ENCODE measurements at regions not wholly inside any gene's neighbourhood (a gene's known extent, or its start where the extent isn't known, plus 50 kb on each side); places are given as distances from the start of the nearest gene placed in this dataset.
"Not testable (repeated sequence)": the region's sequence is repeated elsewhere in the genome, so short reads cannot be mapped to it uniquely, and the experiment has no call there.

DNA sequence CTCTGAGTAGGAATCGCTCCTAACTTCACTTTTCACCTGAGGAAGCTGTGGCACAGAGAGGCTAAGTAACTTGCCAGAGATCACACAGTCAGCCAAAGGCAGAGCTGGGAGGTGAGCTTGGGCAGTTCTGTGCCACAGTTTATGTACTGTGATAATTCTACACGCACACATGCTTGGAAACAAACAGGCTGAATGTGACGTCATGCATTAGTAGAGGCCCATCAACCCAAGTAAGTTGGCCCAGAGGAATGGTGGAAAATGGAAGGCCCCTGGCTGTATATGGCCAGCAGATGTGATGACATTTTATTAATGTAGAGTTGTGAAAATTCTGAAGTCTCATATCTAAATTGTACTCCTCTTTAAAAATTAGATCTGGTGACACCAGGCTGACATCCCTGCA lies 394.0 kb downstream of the MIAT start:
- no peak for DNase-seq (ENCODE audit: insufficient read length, low spot score)
- no peak for TF ChIP-seq POLR2A (IDR thresholded peaks at IDR 0.05; ENCODE audit: low read depth, low read length)
- no peak for FAIRE-seq

DNA sequence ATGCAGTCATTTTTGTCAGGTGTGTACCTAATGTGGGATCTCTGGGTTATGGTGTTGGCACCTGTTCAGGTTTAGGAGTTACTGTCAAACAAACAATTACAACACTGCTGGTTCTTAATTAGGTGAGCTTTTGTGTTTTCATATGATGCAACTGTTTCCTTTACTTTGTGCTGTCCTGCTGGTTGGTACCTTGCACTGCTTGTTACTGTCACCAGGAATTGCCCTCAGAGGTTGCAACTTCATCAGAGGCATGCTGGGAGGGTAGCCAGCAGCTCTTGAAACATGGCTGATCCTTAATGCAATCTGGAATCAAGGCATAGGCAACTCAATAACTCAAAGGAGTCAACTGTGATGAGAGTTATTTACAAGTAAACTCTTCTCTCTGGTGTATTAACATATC lies 400.3 kb downstream of the MIAT start:
- TF ChIP-seq POLR2A (IDR thresholded peaks at IDR 0.05; ENCODE audit: low read depth, low read length), result no peak
- DNase-seq (ENCODE audit: insufficient read length, low spot score) (no peak), FAIRE-seq (no peak)

DNA sequence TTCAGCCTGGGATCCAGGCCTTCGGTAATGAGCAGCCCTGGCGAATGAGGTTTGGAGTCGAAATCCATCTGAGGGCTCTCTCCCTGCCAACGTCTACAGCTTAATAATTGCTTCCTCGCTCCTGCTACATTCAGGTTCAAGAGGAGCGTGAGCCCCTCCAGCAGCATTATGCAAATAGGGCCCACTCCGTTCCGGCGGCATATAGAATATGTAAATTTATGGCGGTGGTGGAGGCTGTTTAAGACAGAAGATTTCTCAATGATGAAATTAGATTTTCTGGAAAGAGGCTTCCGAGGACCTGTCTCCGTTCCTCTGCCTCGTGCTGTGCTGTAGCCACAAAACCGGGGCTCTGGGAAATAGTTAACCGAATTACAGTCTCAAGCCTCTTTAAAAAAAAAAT lies 402.8 kb downstream of the MIAT start:
- no peak for DNase-seq (ENCODE audit: insufficient read length, low spot score)
- TF ChIP-seq POLR2A (IDR thresholded peaks at IDR 0.05; ENCODE audit: low read depth, low read length), result no peak
- no peak for FAIRE-seq

DNA sequence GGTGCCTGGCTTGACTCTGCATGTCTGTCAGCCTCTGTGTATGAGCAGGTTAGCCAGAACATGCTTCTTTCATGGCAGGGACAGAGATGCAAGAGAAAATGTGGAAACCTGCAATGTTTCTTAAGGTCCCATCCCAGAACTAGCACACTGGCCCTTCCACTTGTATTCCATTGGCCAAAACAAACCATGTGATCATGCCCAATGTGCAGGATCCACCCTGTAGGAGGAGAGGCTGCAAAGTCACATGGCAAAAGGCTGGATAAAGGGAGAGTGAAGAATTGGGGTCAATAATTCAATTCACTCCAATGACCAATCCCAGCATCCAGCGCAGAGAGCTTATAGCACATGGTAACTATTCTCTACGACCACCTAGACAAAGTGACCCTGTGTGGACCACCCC lies 405.5 kb downstream of the MIAT start:
- no peak for TF ChIP-seq POLR2A (IDR thresholded peaks at IDR 0.05; ENCODE audit: low read depth, low read length)
- no peak for FAIRE-seq
- no peak for DNase-seq (ENCODE audit: insufficient read length, low spot score)

DNA sequence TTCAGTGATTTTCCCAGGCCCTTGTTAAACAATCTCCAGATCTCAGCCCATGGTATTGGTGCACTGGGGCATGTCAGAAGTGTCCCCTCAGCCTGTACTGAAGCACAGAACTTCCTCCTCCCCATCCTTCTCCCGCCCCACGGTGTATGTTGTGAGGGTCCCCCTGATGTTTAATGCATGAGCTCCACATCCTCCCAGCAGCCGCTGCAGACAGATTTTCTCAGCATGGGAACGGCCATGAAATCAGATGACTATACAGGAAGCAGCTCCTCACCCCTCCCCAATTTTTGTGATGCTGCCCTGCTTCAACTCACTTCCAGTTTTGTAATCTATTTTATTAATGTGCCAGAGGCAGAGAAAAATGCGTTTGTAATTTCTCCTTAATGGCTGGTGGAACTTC lies 406.0 kb downstream of the MIAT start:
- no peak for FAIRE-seq
- DNase-seq (ENCODE audit: insufficient read length, low spot score), result no peak
- no peak for TF ChIP-seq POLR2A (IDR thresholded peaks at IDR 0.05; ENCODE audit: low read depth, low read length)

DNA sequence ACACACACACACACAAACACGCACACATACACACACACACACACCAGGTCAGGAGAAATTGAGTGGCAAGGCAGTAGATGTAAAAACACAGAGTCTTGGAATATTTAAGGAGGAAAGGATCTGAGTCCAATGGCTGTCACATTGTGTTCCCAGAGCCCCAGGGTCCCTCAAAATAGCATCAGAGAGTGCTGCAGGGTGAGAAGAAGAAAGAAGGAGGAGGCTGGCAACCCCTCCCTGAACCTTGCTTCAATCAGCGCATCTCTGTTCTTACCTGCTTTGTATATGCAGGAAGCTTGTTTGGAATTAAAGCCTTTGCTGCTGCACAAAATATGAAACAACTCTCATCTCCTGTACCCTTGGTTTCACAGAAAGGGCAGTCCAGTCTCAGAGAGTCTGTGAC lies 406.5 kb downstream of the MIAT start:
- no peak for DNase-seq (ENCODE audit: insufficient read length, low spot score)
- no peak for TF ChIP-seq POLR2A (IDR thresholded peaks at IDR 0.05; ENCODE audit: low read depth, low read length)
- no peak for FAIRE-seq

DNA sequence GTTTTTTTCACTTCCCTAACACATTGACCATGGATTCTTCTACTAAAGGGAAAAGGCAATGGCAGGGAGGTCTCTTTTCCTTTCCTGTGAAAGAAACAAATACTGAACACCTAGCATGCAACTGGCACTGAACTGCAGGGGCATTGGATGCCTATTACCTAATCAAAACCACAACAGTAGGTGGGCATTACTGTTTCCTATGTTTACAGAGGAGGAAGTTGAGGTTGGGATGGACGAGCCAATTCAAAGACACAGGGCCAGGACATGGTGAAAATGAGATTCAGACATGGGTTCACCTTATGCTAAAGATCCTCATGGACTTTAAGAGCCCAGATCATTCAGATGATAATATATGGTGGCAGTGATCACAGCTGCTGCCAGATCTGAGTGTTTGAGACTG lies 407.0 kb downstream of the MIAT start:
- DNase-seq (ENCODE audit: insufficient read length, low spot score) (no peak), FAIRE-seq (no peak)
- no peak for TF ChIP-seq POLR2A (IDR thresholded peaks at IDR 0.05; ENCODE audit: low read depth, low read length)

DNA sequence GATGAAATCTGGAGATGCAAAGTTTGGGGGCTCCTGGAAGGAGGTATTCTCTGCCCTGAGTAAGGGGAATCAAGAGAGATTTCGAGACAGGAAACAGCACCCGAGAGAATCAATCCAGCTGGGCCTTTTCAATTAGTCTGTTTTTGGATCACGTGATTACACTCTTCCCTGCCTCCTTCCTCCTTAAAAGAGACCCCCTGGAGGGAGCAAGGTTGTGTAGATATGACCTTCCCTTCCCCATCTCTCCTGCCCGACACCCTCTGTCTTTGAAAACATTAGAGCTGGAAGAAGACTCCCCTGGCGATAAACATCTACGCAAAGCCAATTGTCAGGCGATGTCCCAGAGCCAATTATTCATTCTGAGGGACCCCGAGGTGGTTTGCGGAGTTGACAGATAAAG lies 407.9 kb downstream of the MIAT start:
- FAIRE-seq (no peak), DNase-seq (ENCODE audit: insufficient read length, low spot score) (no peak)
- TF ChIP-seq POLR2A (IDR thresholded peaks at IDR 0.05; ENCODE audit: low read depth, low read length), result no peak

DNA sequence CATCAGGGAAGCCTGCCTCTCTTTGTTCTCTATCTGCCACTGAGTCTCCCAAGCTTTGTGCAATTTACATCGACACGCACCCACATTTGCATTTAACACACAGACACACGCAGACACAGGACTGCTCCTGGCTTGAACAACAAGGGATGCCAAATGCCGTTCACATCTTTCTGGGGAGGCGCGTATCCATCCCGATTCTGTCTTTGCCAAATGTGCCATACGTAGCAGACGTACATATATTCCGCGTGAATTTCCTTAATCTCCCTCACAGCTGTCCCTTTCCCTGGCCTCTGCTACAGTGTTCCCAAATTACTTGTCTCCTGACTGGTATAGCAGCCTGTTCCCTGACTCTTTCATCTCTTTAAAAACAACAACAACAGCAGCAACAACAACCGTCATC lies 409.5 kb downstream of the MIAT start:
- FAIRE-seq (no peak), DNase-seq (ENCODE audit: insufficient read length, low spot score) (no peak)
- no peak for TF ChIP-seq POLR2A (IDR thresholded peaks at IDR 0.05; ENCODE audit: low read depth, low read length)

DNA sequence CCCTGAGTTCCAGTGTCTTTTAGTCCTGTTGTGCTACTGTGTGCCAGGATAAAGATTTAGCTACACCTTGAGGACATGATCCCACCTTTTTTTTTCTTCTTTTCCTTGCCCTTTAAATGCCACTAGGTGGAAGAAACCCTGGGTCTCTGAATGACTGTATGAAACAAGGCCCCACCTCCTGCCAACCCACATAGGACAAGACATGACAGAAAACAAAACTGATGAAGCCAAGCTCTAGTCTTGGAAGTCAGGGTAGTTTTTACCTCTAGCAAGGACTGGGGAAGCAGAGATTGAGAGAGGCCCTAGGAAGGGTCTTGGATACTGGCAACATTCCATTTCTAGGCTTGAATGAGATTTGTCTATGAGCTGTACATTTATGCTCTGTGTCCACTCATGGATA lies 410.7 kb downstream of the MIAT start:
- no peak for TF ChIP-seq POLR2A (IDR thresholded peaks at IDR 0.05; ENCODE audit: low read depth, low read length)
- DNase-seq (ENCODE audit: insufficient read length, low spot score), result no peak
- FAIRE-seq, result no peak

DNA sequence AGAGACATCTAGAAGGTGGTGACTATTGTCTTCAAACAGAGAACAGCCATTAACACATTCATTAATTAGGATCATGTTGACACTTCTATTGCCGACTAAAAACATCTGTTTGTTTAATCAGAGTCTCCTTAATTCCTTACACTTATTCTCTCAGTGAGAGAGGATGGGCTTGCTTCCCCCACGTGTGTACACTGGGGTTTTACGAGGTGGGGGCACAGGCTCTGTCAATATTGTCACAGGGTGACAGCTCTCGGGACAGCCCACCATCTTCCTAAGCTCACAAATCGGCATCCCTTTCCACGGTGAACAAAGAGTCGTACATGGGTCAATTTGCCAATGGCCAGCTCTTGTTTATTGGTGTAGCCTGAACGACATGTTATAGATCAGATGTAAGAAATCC lies 413.2 kb downstream of the MIAT start:
- no peak for DNase-seq (ENCODE audit: insufficient read length, low spot score)
- TF ChIP-seq POLR2A (IDR thresholded peaks at IDR 0.05; ENCODE audit: low read depth, low read length), result no peak
- no peak for FAIRE-seq

DNA sequence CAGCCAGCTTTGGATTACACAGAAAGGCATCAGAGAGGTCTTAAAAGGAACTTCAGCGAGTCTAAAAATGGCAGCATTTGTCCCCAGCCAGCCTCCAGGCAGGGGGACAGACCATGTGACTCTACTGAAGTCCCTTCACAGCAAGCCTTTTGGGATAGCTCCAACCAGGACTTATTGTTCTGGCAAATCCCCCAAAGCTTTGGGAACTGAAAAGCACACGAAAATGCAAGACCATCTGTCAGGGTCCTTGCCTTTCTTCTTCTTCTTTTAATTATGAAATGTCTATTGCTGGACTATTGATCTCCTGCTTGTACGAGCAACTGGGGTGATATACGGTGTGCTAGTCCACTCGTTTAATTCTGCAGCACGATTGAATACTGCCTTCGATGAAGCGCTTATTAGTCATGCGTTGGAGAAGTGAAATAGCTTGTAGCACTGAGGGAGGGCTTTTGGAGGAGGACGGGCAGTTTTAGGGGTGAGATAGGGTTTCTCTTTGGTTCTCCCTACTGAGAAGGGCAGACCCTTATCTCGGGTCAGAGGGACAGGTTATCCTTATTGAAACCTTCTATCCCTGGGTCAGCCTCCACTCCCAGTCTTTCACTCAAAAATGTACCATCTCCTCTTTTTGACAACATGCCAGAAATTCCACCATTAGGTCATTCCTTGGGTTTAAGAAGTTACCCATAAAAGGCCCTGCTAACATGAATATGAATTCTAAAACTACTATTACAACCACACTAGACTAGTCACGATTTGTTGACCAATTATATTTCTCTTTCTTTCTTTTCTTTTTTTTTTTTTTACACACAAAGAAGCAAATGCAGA lies 416.4 kb downstream of the MIAT start:
- no peak for TF ChIP-seq POLR2A (IDR thresholded peaks at IDR 0.05; ENCODE audit: low read depth, low read length)
- DNase-seq (ENCODE audit: insufficient read length, low spot score) (no peak), FAIRE-seq (no peak)

DNA sequence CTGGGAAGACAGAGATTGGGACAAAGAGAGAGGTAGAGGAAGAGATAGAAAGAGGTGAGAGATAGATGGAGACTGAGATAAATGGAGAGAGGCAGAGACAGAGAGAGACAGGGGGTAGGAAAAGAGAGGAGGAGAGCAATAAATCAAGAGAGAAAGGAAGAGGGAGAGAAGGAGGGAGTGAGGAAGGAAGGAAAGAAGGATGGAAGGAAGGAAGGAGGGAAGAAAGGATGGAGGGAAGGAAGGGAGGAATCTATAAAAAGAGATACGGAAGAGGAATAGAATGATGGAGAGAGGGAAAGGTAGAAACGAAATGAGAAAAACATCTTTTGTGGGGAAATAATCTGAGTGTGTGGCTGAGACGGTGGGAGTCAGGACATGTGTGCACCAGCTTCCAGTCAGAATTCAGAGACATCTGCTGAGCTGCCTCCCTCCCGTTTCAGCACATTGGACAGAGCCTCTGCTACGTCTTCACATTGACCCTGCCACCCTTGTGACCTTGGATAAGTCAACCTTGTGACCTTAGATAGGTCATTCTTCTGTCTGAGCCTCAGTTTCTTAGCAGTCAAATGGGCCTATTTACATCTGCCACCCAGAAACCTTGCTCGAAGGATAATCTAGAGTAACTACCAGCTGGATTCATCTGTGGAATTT lies 417.8 kb downstream of the MIAT start:
- no peak for FAIRE-seq

DNA sequence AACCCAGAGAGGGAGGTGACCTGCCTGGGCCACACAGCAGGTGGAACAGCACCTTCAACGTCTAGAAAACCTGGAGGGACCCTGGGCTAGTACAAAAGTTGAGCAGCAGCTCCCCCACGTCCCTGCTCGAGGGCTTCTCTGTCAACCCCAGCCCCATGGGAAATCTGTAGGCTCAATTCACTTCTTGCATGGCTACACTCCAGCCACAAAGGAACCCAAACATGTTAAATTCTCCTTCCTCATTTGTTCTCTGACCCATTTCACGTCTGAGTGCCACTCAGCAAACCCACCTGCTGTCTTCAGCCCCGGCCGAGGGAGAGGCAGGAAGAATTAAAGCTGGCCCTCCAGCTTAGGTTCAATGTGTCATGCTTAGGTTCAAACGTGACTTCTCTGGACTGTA lies 418.5 kb downstream of the MIAT start:
- TF ChIP-seq POLR2A (IDR thresholded peaks at IDR 0.05; ENCODE audit: low read depth, low read length), result no peak
- DNase-seq (ENCODE audit: insufficient read length, low spot score), result no peak
- no peak for FAIRE-seq

More for the DNA sequence above, 417.8 kb downstream of the MIAT start:
- DNase-seq (ENCODE audit: insufficient read length, low spot score), result no peak
- TF ChIP-seq POLR2A (IDR thresholded peaks at IDR 0.05; ENCODE audit: low read depth, low read length), result no peak

DNA sequence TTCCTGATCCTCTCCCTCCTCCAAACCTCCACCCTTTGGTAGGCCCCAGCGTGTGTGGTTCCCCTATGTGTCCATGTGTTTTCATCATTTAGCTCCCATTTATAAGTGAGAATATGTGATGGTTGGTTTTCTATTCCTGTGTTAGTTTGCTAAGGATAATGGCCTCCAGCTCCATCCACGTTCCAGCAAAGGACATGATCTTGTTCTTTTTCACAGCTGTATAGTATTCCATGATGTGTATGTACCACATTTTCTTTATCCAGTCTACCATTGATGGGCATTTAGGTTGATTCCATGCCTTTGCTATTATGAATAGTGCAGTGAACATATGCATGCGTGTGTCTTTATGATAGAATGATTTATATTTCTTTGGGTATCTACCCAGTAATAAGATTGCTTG lies 420.7 kb downstream of the MIAT start:
- FAIRE-seq; DNase-seq (ENCODE audit: insufficient read length, low spot score): not testable (repeated sequence)
